Sigmoid colon (tissue), 4 donors: ENCODE measurements at regions not wholly inside any gene's neighbourhood (a gene's known extent, or its start where the extent isn't known, plus 50 kb on each side); places are given as distances from the start of the nearest gene placed in this dataset.

ENCODE experiments used
- EP300 ChIP-seq, 4 donors: sonication (generic); formaldehyde crosslinking; IDR thresholded peaks; one replicate each; pipeline ENCODE4 v1.6.1; 2017; ENCODE audit warnings: antibody characterized with exemption in 4 of 4
- POLR2A ChIP-seq, 2 donors: fragments of 450-650 bp; IDR thresholded peaks; one replicate each; pipeline ENCODE4 v1.6.1; 2016; ENCODE audit warnings: antibody characterized with exemption in 2 of 2, mild to moderate bottlenecking in 2 of 2, moderate library complexity in 2 of 2
- POLR2AphosphoS5 ChIP-seq, 4 donors: sonication (generic); formaldehyde crosslinking; IDR thresholded peaks; one replicate each; pipeline ENCODE4 v1.6.1; 2017; ENCODE audit warnings: antibody characterized with exemption in 4 of 4
- TF ChIP-seq, protein P1 (sequence below), 4 experiments: fragments of 450-650 bp in 3 of 4; fragments of 200-600 bp in 1 of 4; IDR thresholded peaks; one replicate each; pipeline ENCODE4 v1.5.1; 2016 to 2019; ENCODE audit warnings: antibody characterized with exemption in 4 of 4, mild to moderate bottlenecking in 3 of 4, moderate library complexity in 2 of 4

DNA sequence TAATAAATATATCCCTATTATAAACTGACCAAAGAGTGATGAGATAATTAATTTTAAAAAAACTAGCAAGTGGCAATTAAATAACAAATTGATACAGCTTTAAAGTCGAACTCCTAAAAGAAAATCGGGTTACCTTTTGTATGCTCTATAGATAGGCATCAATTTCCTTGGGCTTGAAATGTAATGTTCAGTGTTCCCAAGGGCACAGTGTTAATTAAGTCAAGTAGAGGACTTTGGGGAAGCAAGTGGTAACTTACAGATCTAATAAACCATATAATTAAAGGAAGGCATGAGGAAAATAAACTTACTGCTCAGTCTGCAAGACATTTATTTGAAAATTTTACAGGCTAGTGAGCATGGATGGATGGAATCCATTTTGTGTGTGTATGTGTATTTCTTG lies 220.9 kb downstream of the FSCB start:
- TF ChIP-seq EP300 (IDR thresholded peaks at IDR 0.05), result no peak
- TF ChIP-seq, protein P1, sequence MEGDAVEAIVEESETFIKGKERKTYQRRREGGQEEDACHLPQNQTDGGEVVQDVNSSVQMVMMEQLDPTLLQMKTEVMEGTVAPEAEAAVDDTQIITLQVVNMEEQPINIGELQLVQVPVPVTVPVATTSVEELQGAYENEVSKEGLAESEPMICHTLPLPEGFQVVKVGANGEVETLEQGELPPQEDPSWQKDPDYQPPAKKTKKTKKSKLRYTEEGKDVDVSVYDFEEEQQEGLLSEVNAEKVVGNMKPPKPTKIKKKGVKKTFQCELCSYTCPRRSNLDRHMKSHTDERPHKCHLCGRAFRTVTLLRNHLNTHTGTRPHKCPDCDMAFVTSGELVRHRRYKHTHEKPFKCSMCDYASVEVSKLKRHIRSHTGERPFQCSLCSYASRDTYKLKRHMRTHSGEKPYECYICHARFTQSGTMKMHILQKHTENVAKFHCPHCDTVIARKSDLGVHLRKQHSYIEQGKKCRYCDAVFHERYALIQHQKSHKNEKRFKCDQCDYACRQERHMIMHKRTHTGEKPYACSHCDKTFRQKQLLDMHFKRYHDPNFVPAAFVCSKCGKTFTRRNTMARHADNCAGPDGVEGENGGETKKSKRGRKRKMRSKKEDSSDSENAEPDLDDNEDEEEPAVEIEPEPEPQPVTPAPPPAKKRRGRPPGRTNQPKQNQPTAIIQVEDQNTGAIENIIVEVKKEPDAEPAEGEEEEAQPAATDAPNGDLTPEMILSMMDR (IDR thresholded peaks at IDR 0.05), result no peak
- no peak for TF ChIP-seq POLR2A (IDR thresholded peaks at IDR 0.05)
- no peak for TF ChIP-seq POLR2AphosphoS5 (IDR thresholded peaks at IDR 0.05)
